Neuron (in vitro differentiated cells): ENCODE measurements at regions not wholly inside any gene's neighbourhood (a gene's known extent, or its start where the extent isn't known, plus 50 kb on each side); places are given as distances from the start of the nearest gene placed in this dataset.

Experiments
- H2AFZ ChIP-seq: one replicate; pipeline ENCODE4 v1.6.1; 2013; ENCODE audit warnings: low read depth, mild to moderate bottlenecking, inconsistent platforms, low read length, moderate library complexity
- H3K27me3 ChIP-seq: one replicate; pipeline ENCODE4 v1.6.1; 2013; ENCODE audit warnings: low read length; ENCODE audit not compliant: insufficient read depth
- H3K36me3 ChIP-seq: one replicate; pipeline ENCODE4 v1.6.1; 2013; ENCODE audit warnings: low read length; ENCODE audit not compliant: insufficient read depth
- H3K4me1 ChIP-seq: one replicate; pipeline ENCODE4 v1.6.1; 2013; ENCODE audit warnings: low read length; ENCODE audit not compliant: insufficient read depth
- H3K4me3 ChIP-seq: 2 replicates; pipeline ENCODE4 v1.5.1; 2013; ENCODE audit warnings: mild to moderate bottlenecking, low read length, moderate library complexity
- H3K9me3 ChIP-seq: one replicate; pipeline ENCODE4 v1.6.1; 2013; ENCODE audit warnings: low read length

DNA sequence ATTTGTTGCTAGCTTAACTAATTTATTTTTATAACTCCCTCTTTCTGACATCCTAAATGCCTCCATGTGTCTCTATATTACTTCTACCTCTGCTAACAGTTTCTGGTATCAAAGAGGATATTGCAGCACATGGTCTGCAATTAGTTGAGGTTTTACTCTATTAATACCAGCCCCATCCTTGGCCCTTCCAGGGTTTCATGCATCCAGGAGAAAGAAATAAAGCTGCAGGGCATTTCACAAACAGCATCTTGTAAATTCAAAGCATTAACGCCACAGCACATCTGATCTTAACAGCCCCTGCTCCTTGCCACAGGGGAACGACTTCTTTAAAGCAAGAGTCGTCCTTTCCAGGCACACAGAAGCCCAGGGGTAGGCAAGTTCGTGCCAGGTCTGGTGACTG lies 258.9 kb downstream of the ICOS start:
- Histone ChIP-seq H3K27me3 (no peaks in the 10 kb centered on the region), H3K4me3 (no peak overlapping the region), H3K36me3 (no peaks in the 10 kb centered on the region), H3K4me1 (peaks cover 6% of the 10 kb centered on the region), H2AFZ (no peak overlapping the region), H3K9me3 (no peaks in the 10 kb centered on the region)

GRCh38 chr2:204197336-204198005 lies 260.9 kb downstream of the ICOS start:
- no peak overlapping the region for H2AFZ ChIP-seq
- no peaks in the 10 kb centered on the region for H3K9me3 ChIP-seq
- no peaks in the 10 kb centered on the region for H3K27me3 ChIP-seq
- no peaks in the 10 kb centered on the region for H3K36me3 ChIP-seq
- H3K4me3 ChIP-seq = no peak overlapping the region
- peaks cover 6% of the 10 kb centered on the region for H3K4me1 ChIP-seq

GRCh38 chr2:204199357-204199756 lies 262.8 kb downstream of the ICOS start:
- Histone ChIP-seq H3K36me3 (no peaks in the 10 kb centered on the region), H3K9me3 (no peaks in the 10 kb centered on the region), H3K4me3 (no peak overlapping the region), H2AFZ (no peak overlapping the region), H3K27me3 (no peaks in the 10 kb centered on the region), H3K4me1 (peaks cover 2% of the 10 kb centered on the region)

DNA sequence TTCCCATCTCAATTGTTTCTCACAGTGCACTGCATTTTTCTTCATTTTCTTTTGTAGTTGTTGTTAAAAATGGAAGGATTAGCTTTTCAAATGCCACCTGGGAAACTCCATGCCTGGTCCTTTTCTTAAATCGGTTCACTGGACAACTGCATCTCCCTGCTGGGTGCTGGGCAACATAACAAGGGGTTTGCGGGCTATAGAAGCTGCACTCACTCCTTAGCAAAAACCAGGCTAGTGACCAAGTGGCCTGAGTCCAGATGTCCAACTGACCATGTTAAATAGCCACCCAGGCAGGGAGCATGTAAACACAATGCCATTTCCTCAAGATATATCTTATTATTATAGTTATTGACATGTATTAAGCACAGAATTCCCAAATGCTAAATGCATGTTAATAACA lies 264.9 kb downstream of the ICOS start:
- H3K9me3 ChIP-seq = no peaks in the 10 kb centered on the region
- no peaks in the 10 kb centered on the region for H3K36me3 ChIP-seq
- no peak overlapping the region for H2AFZ ChIP-seq
- H3K27me3 ChIP-seq = peaks cover 2% of the 10 kb centered on the region
- no peak overlapping the region for H3K4me3 ChIP-seq
- H3K4me1 ChIP-seq = peaks cover 8% of the 10 kb centered on the region

- Histone ChIP-seq H3K4me1 (peaks cover 8% of the 10 kb centered on the region), H2AFZ (no peak overlapping the region), H3K36me3 (no peaks in the 10 kb centered on the region), H3K27me3 (peaks cover 3% of the 10 kb centered on the region), H3K4me3 (no peak overlapping the region), H3K9me3 (no peaks in the 10 kb centered on the region)
Observed at GRCh38 chr2:204202253-204202652, 265.7 kb downstream of the ICOS start.

GRCh38 chr2:204203704-204204103 lies 267.1 kb downstream of the ICOS start:
- H3K36me3 ChIP-seq = no peaks in the 10 kb centered on the region
- H3K9me3 ChIP-seq = no peaks in the 10 kb centered on the region
- no peak overlapping the region for H3K4me3 ChIP-seq
- H2AFZ ChIP-seq = no peak overlapping the region
- H3K27me3 ChIP-seq = peaks cover 3% of the 10 kb centered on the region
- peaks cover 8% of the 10 kb centered on the region for H3K4me1 ChIP-seq

DNA sequence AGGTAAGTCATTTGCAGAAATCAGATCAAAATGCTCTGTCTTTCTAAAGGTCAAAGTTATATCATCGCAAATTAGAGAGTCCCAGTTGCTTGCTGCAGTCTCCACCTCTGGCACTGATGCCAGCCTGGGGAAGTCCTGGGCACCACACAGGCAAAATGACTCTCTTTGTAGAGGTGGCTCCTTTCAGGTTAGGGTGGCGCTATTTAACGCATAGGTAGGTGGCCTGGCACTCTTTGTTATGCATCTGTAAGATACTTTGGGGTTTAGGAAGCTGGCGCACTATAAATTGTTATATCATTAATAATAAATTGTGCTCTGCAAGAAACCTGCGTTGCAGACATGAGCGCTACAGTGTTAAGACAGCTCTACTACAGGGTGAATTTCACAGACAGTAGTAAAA lies 268.5 kb downstream of the ICOS start:
- H2AFZ ChIP-seq = no peak overlapping the region
- H3K36me3 ChIP-seq = no peaks in the 10 kb centered on the region
- peaks cover 3% of the 10 kb centered on the region for H3K27me3 ChIP-seq
- H3K9me3 ChIP-seq = no peaks in the 10 kb centered on the region
- H3K4me3 ChIP-seq = no peak overlapping the region
- peaks cover 8% of the 10 kb centered on the region for H3K4me1 ChIP-seq

DNA sequence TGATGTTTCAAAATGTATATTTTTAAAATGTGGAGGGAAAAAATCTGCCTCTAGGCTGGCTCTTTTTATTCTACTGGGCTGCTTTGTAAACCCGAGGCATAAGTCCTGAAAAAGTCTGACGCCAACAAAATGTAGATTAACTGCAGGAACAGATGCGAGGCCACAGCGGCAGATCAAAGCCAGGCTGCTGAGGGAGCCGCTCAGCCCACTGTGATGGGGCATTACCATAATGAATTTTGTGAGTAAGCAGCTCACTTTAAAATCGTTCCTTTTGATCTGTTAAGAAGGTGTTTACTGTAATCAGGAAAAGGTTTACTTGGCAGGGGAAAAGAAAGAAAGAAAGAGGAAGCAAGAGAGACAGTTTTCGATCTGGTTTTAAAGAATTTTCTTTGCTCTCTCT lies 269.0 kb downstream of the ICOS start:
- Histone ChIP-seq H3K27me3 (peaks cover 3% of the 10 kb centered on the region), H3K4me1 (peaks cover 8% of the 10 kb centered on the region), H3K36me3 (no peaks in the 10 kb centered on the region), H3K4me3 (no peak overlapping the region), H3K9me3 (no peaks in the 10 kb centered on the region), H2AFZ (no peak overlapping the region)

- Histone ChIP-seq H3K9me3 (no peaks in the 10 kb centered on the region), H3K36me3 (no peaks in the 10 kb centered on the region), H3K27me3 (peaks cover 3% of the 10 kb centered on the region), H2AFZ (no peak overlapping the region), H3K4me1 (peaks cover 8% of the 10 kb centered on the region), H3K4me3 (no peak overlapping the region)
Observed at GRCh38 chr2:204207866-204208265, 271.3 kb downstream of the ICOS start.

DNA sequence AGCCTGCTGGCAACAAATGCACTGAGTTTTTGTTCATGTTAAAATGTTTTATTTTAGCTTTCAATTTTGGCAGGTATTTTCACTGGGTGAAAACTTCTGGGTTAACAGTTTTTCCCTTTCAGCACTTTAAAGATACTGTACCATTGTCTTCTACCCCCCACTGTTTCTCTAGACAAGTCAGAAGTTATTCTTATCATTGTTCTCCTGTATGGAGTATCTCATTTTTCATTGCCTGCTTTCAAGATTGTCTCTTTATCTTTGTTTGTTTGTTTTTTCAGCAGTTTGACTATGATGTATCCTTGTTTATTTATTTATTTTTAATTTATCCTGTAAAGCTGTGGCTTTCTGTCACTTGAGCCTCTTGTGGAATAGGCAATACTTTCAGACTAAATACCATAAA lies 277.0 kb downstream of the ICOS start:
- Histone ChIP-seq H3K9me3 (no peaks in the 10 kb centered on the region), H3K27me3 (no peaks in the 10 kb centered on the region), H2AFZ (no peak overlapping the region), H3K36me3 (no peaks in the 10 kb centered on the region), H3K4me3 (no peak overlapping the region), H3K4me1 (no peaks in the 10 kb centered on the region)

GRCh38 chr2:204218040-204218439 lies 281.5 kb downstream of the ICOS start:
- Histone ChIP-seq H3K36me3 (no peaks in the 10 kb centered on the region), H3K4me3 (no peak overlapping the region), H3K9me3 (no peaks in the 10 kb centered on the region), H3K27me3 (no peaks in the 10 kb centered on the region), H3K4me1 (no peaks in the 10 kb centered on the region), H2AFZ (no peak overlapping the region)

DNA sequence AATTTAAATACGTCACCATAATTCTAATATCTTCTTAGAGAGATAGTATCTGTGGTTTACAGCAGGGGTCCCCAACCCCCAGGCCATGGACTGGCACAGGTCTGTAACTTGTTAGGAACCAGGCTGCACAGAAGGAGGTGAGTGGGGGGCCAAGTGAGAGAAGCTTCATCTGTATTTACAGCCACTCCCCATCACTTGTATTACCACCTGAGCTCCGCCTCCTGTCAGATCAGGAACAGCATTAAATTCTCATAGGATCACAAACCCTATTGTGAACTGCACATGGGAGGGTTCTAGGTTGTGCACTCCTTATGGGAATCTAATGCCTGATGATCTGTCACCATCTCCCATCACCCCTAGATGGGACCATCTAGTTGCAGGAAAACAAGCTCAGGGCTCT lies 282.6 kb downstream of the ICOS start:
- no peaks in the 10 kb centered on the region for H3K36me3 ChIP-seq
- no peaks in the 10 kb centered on the region for H3K27me3 ChIP-seq
- no peak overlapping the region for H3K4me3 ChIP-seq
- no peak overlapping the region for H2AFZ ChIP-seq
- no peaks in the 10 kb centered on the region for H3K4me1 ChIP-seq
- H3K9me3 ChIP-seq = no peaks in the 10 kb centered on the region

- Histone ChIP-seq H3K4me3 (no peak overlapping the region), H3K27me3 (no peaks in the 10 kb centered on the region), H2AFZ (no peak overlapping the region), H3K9me3 (no peaks in the 10 kb centered on the region), H3K4me1 (peaks cover 3% of the 10 kb centered on the region), H3K36me3 (no peaks in the 10 kb centered on the region)
Observed at GRCh38 chr2:204220896-204221295, 284.3 kb downstream of the ICOS start.

DNA sequence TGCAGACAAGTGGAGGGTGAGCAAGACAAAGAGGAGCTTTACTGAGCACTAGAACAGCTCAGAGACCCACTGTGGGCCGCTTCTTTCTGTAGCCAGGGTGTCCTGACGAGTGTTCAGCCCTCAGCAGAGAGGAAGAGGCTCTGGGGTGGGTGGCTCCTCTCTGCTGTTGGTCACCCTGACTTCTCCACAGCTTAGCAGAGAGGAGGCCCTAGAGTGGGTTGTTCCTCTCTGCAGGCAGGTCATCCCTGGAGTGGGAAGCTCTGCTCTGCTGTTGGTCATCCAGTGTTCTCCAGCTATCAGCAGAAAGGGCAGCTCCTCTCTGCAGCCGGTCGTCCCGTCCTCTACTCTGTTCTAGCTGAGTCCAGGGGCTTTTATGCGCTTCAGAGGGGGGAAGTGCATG lies 286.5 kb downstream of the ICOS start:
- no peak overlapping the region for H3K4me3 ChIP-seq
- peaks cover 7% of the 10 kb centered on the region for H3K4me1 ChIP-seq
- no peak overlapping the region for H2AFZ ChIP-seq
- H3K27me3 ChIP-seq = no peaks in the 10 kb centered on the region
- no peaks in the 10 kb centered on the region for H3K36me3 ChIP-seq
- no peaks in the 10 kb centered on the region for H3K9me3 ChIP-seq
